IPS-NIHi11 (cell line): ENCODE measurements at regions not wholly inside any gene's neighbourhood (a gene's known extent, or its start where the extent isn't known, plus 50 kb on each side); places are given as distances from the start of the nearest gene placed in this dataset.
"Not testable (repeated sequence)": the region's sequence is repeated elsewhere in the genome, so short reads cannot be mapped to it uniquely, and the experiment has no call there.

Experiments used
- DNase-seq: peaks from one replicate; pipeline ENCODE4 v3.0.0; 2012; ENCODE audit warnings: mixed read lengths, low spot score

- no peak for DNase-seq
Observed at GRCh38 chr20:53693262-53693871, 99.7 kb upstream of the ZNF217 start.

- DNase-seq, result no peak
Observed at GRCh38 chr20:53692465-53693067, 98.9 kb upstream of the ZNF217 start.

GRCh38 chr20:53691811-53692192, 98.2 kb upstream of the ZNF217 start:
- no peak for DNase-seq

GRCh38 chr20:53691060-53691810, 97.6 kb upstream of the ZNF217 start:
- no peak for DNase-seq

- DNase-seq, result no peak
Observed at GRCh38 chr20:53688085-53688484, 94.4 kb upstream of the ZNF217 start.

- no peak for DNase-seq
Observed at GRCh38 chr20:53685070-53685595, 91.5 kb upstream of the ZNF217 start.

- no peak for DNase-seq
Observed at GRCh38 chr20:53683506-53683905, 89.9 kb upstream of the ZNF217 start.

GRCh38 chr20:53681352-53682212, 87.9 kb upstream of the ZNF217 start:
- DNase-seq, result no peak

- DNase-seq, result no peak
Observed at GRCh38 chr20:53679597-53680309, 86.1 kb upstream of the ZNF217 start.

- DNase-seq, result no peak
Observed at GRCh38 chr20:53678990-53679596, 85.5 kb upstream of the ZNF217 start.

GRCh38 chr20:53678315-53678989, 84.8 kb upstream of the ZNF217 start:
- no peak for DNase-seq

- DNase-seq, result peak; percentile 33
Observed at GRCh38 chr20:53677447-53678314, 84.0 kb upstream of the ZNF217 start.

GRCh38 chr20:53676987-53677386, 83.3 kb upstream of the ZNF217 start:
- no peak for DNase-seq

GRCh38 chr20:53676519-53676822, 82.8 kb upstream of the ZNF217 start:
- no peak for DNase-seq

GRCh38 chr20:53672484-53673129, 79.0 kb upstream of the ZNF217 start:
- no peak for DNase-seq

- DNase-seq, result no peak
Observed at GRCh38 chr20:53671370-53671769, 77.7 kb upstream of the ZNF217 start.

GRCh38 chr20:53669517-53670313, 76.1 kb upstream of the ZNF217 start:
- DNase-seq, result not testable (repeated sequence)

GRCh38 chr20:53668992-53669391, 75.4 kb upstream of the ZNF217 start:
- no peak for DNase-seq
